Cardiac muscle cell (in vitro differentiated cells and primary cell): ENCODE measurements at regions not wholly inside any gene's neighbourhood (a gene's known extent, or its start where the extent isn't known, plus 50 kb on each side); places are given as distances from the start of the nearest gene placed in this dataset.
A peak's percentile ranks its signal among the peaks of the same experiment; 100 is the strongest.

Experiments
- DNase-seq, 2 donors: peaks; one replicate each; pipeline versions ENCODE4 v3.0.0 to v3.0.0-alpha.2; 2010 to 2017; ENCODE audit warnings: low read depth in 1 of 2, low spot score in 1 of 2
- H3K27ac ChIP-seq: fragments of 200-600 bp; sonication (generic); 2 replicates; pipeline ENCODE4 v1.5.1; 2016
- H3K27me3 ChIP-seq: fragments of 200-600 bp; sonication (generic); 2 replicates; pipeline ENCODE4 v1.6.0; 2016; ENCODE audit warnings: control low read depth
- H3K36me3 ChIP-seq: fragments of 200-600 bp; sonication (generic); 2 replicates; pipeline ENCODE4 v1.5.1; 2016; ENCODE audit warnings: control low read depth
- H3K4me1 ChIP-seq: fragments of 200-600 bp; sonication (generic); 2 replicates; pipeline ENCODE4 v1.8.1; 2017; ENCODE audit warnings: low read depth, mild to moderate bottlenecking, mixed run types
- H3K4me3 ChIP-seq: fragments of 200-600 bp; sonication (generic); 2 replicates; pipeline ENCODE4 v1.5.1; 2016; ENCODE audit warnings: mild to moderate bottlenecking
- H3K9me3 ChIP-seq: fragments of 200-600 bp; sonication (generic); 2 replicates; pipeline ENCODE4 v1.5.1; 2017; ENCODE audit warnings: low read depth, mild to moderate bottlenecking, control low read depth
- TF ChIP-seq, protein P1 (sequence below): IDR thresholded peaks from 2 replicates; pipeline ENCODE4 v1.5.1; 2012; ENCODE audit warnings: low read depth, mild to moderate bottlenecking, low read length

- H3K4me3 ChIP-seq: no peak overlapping the region
- TF ChIP-seq, protein P1, sequence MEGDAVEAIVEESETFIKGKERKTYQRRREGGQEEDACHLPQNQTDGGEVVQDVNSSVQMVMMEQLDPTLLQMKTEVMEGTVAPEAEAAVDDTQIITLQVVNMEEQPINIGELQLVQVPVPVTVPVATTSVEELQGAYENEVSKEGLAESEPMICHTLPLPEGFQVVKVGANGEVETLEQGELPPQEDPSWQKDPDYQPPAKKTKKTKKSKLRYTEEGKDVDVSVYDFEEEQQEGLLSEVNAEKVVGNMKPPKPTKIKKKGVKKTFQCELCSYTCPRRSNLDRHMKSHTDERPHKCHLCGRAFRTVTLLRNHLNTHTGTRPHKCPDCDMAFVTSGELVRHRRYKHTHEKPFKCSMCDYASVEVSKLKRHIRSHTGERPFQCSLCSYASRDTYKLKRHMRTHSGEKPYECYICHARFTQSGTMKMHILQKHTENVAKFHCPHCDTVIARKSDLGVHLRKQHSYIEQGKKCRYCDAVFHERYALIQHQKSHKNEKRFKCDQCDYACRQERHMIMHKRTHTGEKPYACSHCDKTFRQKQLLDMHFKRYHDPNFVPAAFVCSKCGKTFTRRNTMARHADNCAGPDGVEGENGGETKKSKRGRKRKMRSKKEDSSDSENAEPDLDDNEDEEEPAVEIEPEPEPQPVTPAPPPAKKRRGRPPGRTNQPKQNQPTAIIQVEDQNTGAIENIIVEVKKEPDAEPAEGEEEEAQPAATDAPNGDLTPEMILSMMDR: no peak
- no peak for DNase-seq
- H3K36me3 ChIP-seq: no peaks in the 10 kb centered on the region
- H3K4me1 ChIP-seq: no peaks in the 10 kb centered on the region
- H3K27ac ChIP-seq: no peak overlapping the region
- H3K27me3 ChIP-seq: no peaks in the 10 kb centered on the region
- H3K9me3 ChIP-seq: no peaks in the 10 kb centered on the region
Measured at GRCh38 chr9:101999441-101999840, 261.0 kb upstream of the GRIN3A start.

DNA sequence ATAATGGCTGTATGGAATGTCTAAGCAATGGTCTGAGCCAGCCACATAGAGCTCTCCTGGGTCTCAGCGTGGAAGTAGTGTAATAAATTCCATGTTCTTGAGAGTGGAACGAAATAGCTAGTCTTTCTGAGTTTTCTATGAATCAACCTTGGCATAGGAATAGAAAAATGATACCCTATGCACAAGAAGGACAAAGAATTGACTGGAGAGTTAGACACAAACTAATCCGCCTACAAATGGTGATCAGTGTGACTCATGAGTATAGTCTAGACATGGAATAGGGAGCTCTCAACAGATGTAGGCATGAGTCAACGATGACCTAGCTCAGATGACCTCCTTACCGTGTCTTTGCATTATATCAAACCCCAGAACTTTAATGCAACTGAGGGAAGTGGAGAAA is 256.8 kb upstream of the GRIN3A start:
- TF ChIP-seq, protein P1: no peak
- Histone ChIP-seq H3K9me3 (no peaks in the 10 kb centered on the region), H3K4me1 (no peaks in the 10 kb centered on the region), H3K4me3 (no peak overlapping the region), H3K36me3 (no peaks in the 10 kb centered on the region), H3K27ac (no peak overlapping the region), H3K27me3 (no peaks in the 10 kb centered on the region)
- DNase-seq: no peak

DNA sequence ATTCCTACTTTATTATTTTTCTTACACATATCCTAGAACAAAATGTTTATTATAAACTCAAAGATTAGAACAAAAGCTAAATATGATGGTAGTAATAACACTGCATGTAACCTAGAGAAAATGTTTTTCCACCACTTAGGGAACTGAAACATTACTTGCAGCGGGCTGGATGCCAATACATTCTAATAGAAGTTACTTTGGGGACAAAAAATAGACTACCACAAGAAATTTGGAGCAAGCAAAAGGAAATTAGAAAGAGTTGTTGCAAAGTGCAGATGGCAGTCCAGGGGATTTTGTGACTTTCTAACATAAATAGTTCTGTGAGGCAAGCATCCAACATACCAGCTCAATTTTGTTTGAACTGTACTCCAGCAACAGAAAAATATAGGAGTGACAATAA is 255.3 kb upstream of the GRIN3A start:
- Histone ChIP-seq H3K4me3 (no peak overlapping the region), H3K27ac (no peak overlapping the region), H3K4me1 (no peaks in the 10 kb centered on the region), H3K36me3 (no peaks in the 10 kb centered on the region), H3K9me3 (no peaks in the 10 kb centered on the region), H3K27me3 (no peaks in the 10 kb centered on the region)
- TF ChIP-seq, protein P1: no peak
- DNase-seq: no peak

- DNase-seq: no peak
Measured at GRCh38 chr9:101991926-101992325, 253.5 kb upstream of the GRIN3A start.

DNA sequence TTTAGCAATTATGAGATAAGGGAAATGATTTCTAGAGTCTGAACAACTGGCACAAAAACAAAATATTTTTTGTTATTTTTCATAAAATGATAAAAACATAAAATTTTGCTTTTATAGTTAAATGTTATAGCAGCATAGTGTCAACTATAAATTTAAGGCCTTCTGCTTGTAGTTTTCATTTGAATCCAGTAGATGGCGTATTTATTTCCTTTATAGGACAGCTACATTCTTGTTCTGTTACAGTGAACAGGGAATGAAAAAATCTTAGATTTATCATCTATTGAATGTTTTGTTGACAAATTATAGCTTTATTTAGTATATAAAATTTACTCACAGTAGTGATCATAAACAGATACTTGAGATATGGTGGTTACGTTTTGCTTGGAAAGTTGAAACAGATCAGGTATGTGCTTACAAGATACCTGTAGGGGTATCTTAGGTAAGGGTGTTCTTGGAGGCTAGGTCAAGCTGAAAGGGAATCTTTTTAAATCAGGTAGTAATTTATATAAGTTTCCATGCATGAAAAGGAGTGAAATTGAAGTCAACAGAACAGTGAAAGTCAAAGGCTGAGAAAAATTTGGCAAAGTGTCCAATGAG is 239.3 kb upstream of the GRIN3A start:
- TF ChIP-seq, protein P1: peak; percentile 52
- peak; percentile 5 to 29 for DNase-seq
- no peaks in the 10 kb centered on the region for H3K27me3 ChIP-seq
- no peak overlapping the region for H3K27ac ChIP-seq
- H3K4me3 ChIP-seq: no peak overlapping the region
- H3K36me3 ChIP-seq: no peaks in the 10 kb centered on the region
- no peaks in the 10 kb centered on the region for H3K4me1 ChIP-seq
- H3K9me3 ChIP-seq: no peaks in the 10 kb centered on the region

More at GRCh38 chr9:101991926-101992325, 253.5 kb upstream of the GRIN3A start:
- Histone ChIP-seq H3K4me3 (no peak overlapping the region), H3K27ac (no peak overlapping the region), H3K36me3 (no peaks in the 10 kb centered on the region), H3K4me1 (no peaks in the 10 kb centered on the region), H3K27me3 (no peaks in the 10 kb centered on the region), H3K9me3 (no peaks in the 10 kb centered on the region)
- TF ChIP-seq, protein P1: no peak
